ENCODE measurements at regions not wholly inside any gene's neighbourhood (a gene's known extent, or its start where the extent isn't known, plus 50 kb on each side); places are given as distances from the start of the nearest gene placed in this dataset.

- TF ChIP-seq GLIS3 (CRISPR knock-in tag; IDR thresholded peaks at IDR 0.05) (no peak), RARB (CRISPR knock-in tag; IDR thresholded peaks at IDR 0.05) (no peak), ZFP3 (CRISPR knock-in tag; IDR thresholded peaks at IDR 0.05) (no peak), OSR1 (CRISPR knock-in tag; IDR thresholded peaks at IDR 0.05) (no peak), PATZ1 (CRISPR knock-in tag; IDR thresholded peaks at IDR 0.05; ENCODE audit: borderline replicate concordance) (no peak)
Measured at GRCh38 chr13:30523211-30523610, 57.5 kb upstream of the HMGB1 start.
